ENCODE measurements at regions not wholly inside any gene's neighbourhood (a gene's known extent, or its start where the extent isn't known, plus 50 kb on each side); places are given as distances from the start of the nearest gene placed in this dataset.
"Not testable (repeated sequence)": the region's sequence is repeated elsewhere in the genome, so short reads cannot be mapped to it uniquely, and the experiment has no call there.

DNA sequence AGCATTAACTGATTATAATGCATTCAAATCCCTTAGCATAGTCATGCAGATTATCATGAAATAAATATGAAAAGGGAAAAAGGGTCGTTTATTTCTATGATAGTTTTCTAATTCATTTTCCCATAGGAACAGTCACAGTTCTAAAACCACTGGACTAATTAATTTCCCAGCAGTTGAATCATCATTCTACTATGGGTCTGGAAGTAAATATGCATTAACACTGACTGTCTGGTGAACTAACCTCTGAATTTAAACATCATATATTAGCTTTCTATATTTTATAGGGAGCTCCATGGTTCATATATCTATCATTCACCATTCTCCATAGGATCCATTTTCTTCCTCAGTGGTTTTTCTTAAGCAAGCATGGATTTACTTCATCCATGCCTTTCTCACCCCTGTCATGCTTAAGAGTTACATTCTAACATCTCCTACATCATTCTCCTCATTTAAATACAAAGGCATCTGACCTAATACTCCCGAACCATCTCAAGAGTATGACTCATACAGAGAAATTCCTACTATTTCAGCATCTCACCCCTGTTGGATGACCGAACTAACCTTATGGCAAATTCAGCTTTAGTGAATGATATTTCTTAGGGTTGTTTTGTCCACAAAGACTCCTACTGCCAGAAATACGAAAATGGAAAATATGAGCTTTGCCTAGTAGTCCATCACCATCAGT is 198.7 kb upstream of the ADAMTS3 start:
- no peak for DNase-seq (ENCODE audit: low read depth)
- H3K4me3 ChIP-seq (ENCODE audit: low read depth, low read length): no peak overlapping the region
- TF ChIP-seq CTCF (IDR thresholded peaks at IDR 0.05; ENCODE audit: low read depth, low read length, missing control alignments): no peak

DNA sequence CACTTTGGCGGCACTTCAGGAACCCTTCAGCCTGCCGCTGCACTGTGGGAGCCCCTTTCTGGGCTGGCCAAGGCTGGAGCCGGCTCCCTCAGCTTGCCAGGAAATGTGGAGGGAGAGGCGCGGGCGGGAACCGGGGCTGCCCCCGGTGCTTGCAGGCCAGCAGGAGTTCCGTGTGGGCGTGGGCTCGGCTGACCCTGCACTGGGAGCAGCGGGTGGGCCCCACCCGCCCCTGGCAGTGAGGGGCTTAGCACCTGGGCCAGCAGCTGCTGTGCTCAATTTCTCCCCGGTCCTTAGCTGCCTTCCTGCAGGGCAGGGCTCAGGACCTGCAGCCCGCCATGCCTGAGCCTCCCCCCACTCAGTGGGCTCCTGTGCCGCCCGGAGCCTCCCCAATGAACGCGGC is 196.8 kb upstream of the ADAMTS3 start:
- H3K4me3 ChIP-seq (ENCODE audit: low read depth, low read length); DNase-seq (ENCODE audit: low read depth): not testable (repeated sequence)

GRCh38 chr4:72761368-72762038 is 192.5 kb upstream of the ADAMTS3 start:
- TF ChIP-seq CTCF (IDR thresholded peaks at IDR 0.05; ENCODE audit: low read depth, low read length, missing control alignments): no peak
- DNase-seq (ENCODE audit: low read depth): no peak
- H3K4me3 ChIP-seq (ENCODE audit: low read depth, low read length): no peak overlapping the region

GRCh38 chr4:72753414-72753813 is 184.4 kb upstream of the ADAMTS3 start:
- not testable (repeated sequence) for H3K4me3 ChIP-seq (ENCODE audit: low read depth, low read length); DNase-seq (ENCODE audit: low read depth)

DNA sequence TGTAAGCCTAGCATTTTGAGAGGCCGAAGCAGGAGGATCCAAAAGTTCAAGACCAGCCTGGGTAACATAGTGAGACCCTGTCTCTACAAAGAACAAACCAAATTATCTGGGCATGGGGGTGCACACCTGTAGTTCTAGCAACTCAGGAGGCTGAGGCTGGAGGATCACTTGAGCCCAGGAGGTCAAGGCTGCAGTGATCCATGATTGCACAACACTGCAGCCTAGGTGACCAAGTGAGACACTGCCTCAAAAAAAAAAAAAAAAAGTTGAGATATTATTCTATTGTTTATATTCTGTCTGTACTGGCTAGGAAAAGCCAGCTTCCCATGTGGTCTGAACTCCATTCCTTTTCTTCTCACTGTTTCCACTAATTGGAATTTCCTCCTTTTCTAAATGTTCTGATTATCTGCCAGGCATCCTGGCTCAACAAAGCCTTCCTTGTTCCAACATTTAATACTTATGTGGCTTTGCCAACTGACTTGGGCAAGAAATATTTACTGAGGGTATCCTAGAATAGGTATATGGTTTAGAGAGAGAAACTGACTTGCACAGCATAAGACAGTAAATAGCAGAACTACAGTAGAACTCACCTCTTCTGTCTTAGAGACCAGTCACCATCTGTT is 175.2 kb upstream of the ADAMTS3 start:
- no peak for DNase-seq (ENCODE audit: low read depth)
- TF ChIP-seq CTCF (IDR thresholded peaks at IDR 0.05; ENCODE audit: low read depth, low read length, missing control alignments): no peak
- H3K4me3 ChIP-seq (ENCODE audit: low read depth, low read length): no peak overlapping the region

- no peak for TF ChIP-seq CTCF (IDR thresholded peaks at IDR 0.05; ENCODE audit: low read depth, low read length, missing control alignments)
- no peak for DNase-seq (ENCODE audit: low read depth)
- no peak overlapping the region for H3K4me3 ChIP-seq (ENCODE audit: low read depth, low read length)
Observed at GRCh38 chr4:72743078-72743477, 174.1 kb upstream of the ADAMTS3 start.

- no peak overlapping the region for H3K4me3 ChIP-seq (ENCODE audit: low read depth, low read length)
- no peak for DNase-seq (ENCODE audit: low read depth)
- TF ChIP-seq CTCF (IDR thresholded peaks at IDR 0.05; ENCODE audit: low read depth, low read length, missing control alignments): no peak
Observed at GRCh38 chr4:72715299-72715698, 146.3 kb upstream of the ADAMTS3 start.
